Caki2 (cell line): ENCODE measurements at regions not wholly inside any gene's neighbourhood (a gene's known extent, or its start where the extent isn't known, plus 50 kb on each side); places are given as distances from the start of the nearest gene placed in this dataset.
"Not testable (repeated sequence)": the region's sequence is repeated elsewhere in the genome, so short reads cannot be mapped to it uniquely, and the experiment has no call there.

Source experiments
- DNase-seq: peaks from one replicate; pipeline ENCODE4 v3.0.0-alpha.2; 2015; ENCODE audit warnings: low read depth
- in situ Hi-C: cut with HindIII; loops from 2 replicates; pipeline ENCODE4 v1.10.0; 2016; ENCODE audit warnings: low sequenced_read_pairs, low pct_unique_long_range_greater_than_20kb, mixed read lengths

GRCh38 chrX:76509775-76510174, 82.3 kb downstream of the MAGEE1 start:
- DNase-seq = no peak
- in situ Hi-C loops = no loop called here

GRCh38 chrX:76517544-76517943, 90.0 kb downstream of the MAGEE1 start:
- in situ Hi-C loops = no loop called here
- no peak for DNase-seq

- in situ Hi-C loops = no loop called here
Observed at GRCh38 chrX:76520273-76521054, 93.0 kb downstream of the MAGEE1 start.

DNA sequence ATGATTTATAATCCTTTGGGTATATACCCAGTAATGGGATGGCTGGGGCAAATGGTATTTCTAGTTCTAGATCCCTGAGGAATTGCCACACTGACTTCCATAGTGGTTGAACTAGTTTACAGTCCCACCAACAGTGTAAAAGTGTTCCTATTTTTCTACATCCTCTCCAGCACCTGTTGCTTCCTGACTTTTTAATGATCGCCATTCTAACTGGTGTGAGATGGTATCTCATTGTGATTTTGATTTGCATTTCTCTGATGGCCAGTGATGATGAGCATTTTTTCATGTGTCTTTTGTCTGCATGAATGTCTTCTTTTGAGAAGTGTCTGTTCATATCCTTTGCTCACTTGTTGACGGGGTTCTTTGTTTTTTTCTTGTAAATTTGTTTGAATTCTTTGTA, 108.2 kb downstream of the MAGEE1 start:
- DNase-seq, in situ Hi-C loops: not testable (repeated sequence)

More at GRCh38 chrX:76520273-76521054, 93.0 kb downstream of the MAGEE1 start:
- DNase-seq = no peak

- DNase-seq = no peak
- in situ Hi-C loops = no loop called here
Observed at GRCh38 chrX:76538860-76539259, 111.3 kb downstream of the MAGEE1 start.

DNA sequence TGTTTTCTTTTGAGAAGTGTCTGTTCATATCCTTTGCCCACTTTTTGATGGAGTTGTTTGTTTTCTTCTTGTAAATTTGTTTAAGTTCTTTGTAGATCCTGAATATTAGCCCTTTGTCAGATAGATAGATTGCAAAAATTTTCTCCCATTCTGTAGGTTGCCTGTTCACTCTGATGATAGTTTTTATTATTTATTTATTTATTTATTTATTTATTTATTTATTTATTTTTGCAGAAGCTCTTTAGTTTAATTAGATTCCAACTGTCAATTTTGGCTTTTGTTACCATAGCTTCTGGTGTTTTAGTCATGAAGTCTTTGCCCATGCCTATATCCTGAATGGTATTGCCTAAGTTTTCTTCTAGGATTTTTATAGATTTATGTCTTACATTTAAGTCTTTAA, 115.9 kb downstream of the MAGEE1 start:
- in situ Hi-C loops = not testable (repeated sequence)

DNA sequence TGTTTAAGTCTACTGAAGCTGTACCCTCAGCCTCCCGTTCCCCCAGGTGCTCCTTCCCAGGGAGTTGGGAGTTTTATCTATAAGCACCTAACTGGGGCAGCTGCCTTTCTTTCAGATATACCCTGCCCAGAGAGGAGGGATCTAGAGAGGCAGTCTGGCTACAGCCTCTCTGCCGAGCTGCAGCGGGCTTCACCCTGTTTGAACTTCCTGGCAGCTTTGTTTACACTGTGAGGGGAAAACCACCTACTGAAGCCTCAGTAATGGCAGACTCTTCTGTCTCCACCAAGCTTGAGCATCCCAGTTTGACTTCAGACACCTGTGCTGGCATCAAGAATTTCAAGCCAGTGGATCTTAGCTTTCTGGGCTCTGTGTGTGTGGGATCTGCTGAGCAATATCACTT, 122.5 kb downstream of the MAGEE1 start:
- in situ Hi-C loops = no loop called here

More for the DNA sequence above, 115.9 kb downstream of the MAGEE1 start:
- DNase-seq = not testable (repeated sequence)

DNA sequence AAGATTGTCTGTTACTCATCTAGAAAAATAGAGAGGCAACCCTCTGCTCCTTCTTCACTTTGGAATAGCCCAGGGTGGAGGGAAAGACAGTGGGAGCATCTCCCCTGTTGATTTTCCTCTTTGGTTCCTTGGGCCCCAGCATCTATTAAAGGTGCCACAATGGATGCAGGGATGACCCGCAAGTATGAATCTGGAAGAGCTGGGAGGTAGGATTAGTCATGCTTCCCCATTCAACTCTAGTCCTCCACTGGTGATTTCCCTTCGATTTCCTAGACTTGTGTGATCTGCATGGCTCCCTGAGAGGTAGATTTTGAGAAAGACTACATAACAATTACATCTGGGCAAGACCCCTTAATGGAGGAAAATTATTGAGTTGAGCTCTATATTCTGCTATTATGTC, 127.8 kb downstream of the MAGEE1 start:
- no peak for DNase-seq
- in situ Hi-C loops = no loop called here

More for the DNA sequence above, 122.5 kb downstream of the MAGEE1 start:
- no peak for DNase-seq

GRCh38 chrX:76555816-76556215, 128.3 kb downstream of the MAGEE1 start:
- DNase-seq = peak; percentile 2
- in situ Hi-C loops = no loop called here

DNA sequence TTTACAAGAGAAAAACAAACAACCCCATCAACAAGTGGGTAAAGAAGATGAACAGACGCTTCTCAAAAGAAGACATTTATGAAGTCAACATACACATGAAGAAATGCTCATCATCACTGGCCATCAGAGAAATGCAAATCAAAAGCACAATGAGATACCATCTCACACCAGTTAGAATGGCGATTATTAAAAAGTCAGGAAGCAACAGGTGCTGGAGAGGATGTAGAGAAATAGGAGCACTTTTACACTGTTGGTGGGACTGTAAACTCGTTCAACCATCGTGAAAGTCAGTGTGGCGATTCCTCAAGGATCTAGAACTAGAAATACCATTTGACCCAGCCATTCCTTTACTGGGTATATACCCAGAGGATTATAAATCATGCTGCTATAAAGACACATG, 137.3 kb downstream of the MAGEE1 start:
- DNase-seq, in situ Hi-C loops: not testable (repeated sequence)

- in situ Hi-C loops = no loop called here
- DNase-seq = no peak
Observed at GRCh38 chrX:76605390-76605789, 177.9 kb downstream of the MAGEE1 start.

GRCh38 chrX:76617020-76617419, 189.5 kb downstream of the MAGEE1 start:
- in situ Hi-C loops = no loop called here
- no peak for DNase-seq

GRCh38 chrX:76643590-76643989, 216.1 kb downstream of the MAGEE1 start:
- no peak for DNase-seq
- in situ Hi-C loops = no loop called here

DNA sequence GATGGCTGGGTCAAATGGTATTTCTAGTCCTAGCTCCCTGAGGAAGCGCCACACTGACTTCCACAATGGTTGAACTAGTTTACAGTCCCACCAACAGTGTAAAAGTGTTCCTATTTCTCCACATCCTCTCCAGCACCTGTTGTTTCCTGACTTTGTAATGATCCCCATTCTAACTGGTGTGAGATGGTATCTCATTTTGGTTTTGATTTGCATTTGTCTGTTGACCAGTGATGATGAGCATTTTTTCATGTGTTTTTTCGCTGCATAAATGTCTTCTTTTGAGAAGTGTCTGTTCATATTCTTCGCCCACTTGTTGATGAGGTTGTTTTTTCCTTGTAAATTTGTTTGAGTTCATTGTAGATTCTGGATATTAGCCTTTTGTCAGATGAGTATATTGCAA, 223.9 kb downstream of the MAGEE1 start:
- in situ Hi-C loops = not testable (repeated sequence)

DNA sequence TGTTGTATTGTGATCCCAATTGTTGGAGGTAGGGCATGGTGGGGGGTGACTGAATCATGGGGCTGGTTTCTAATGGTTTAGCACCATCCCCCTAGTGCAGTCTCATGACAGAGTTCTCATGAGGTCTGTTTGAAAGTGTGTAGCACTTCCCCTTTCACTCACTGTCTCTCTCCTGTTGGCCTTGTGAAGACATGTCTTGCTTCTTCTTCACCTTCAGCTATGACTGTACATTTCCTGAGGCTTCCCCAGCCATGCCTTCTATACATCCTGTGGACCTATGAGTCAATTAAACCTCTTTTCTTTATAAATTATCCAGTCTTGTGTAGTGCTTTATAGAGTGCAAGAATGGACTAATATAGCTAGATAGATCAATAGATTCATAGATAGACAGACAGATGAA, 230.0 kb downstream of the MAGEE1 start:
- DNase-seq = no peak
- in situ Hi-C loops = no loop called here

More for the DNA sequence above, 223.9 kb downstream of the MAGEE1 start:
- not testable (repeated sequence) for DNase-seq
